ENCODE measurements at regions not wholly inside any gene's neighbourhood (a gene's known extent, or its start where the extent isn't known, plus 50 kb on each side); places are given as distances from the start of the nearest gene placed in this dataset.

GRCh38 chr5:74205767-74206578, 434.6 kb downstream of the ENC1 start:
- ChIA-PET POLR2A (interaction anchor here (0.7 kb wide), 1 partner anchor 52 kb away, joined by 4 read pairs; no protein-coding TSS in a partner anchor), CTCF (interaction anchor here (1.0 to 1.1 kb wide), 2 partner anchors 11 to 35 kb away, joined by 3 read pairs; no protein-coding TSS in a partner anchor)
- no peaks in the 10 kb centered on the region for H3K36me3 ChIP-seq (ENCODE audit: control insufficient read depth, insufficient read depth, low read length)
- H3K27me3 ChIP-seq (ENCODE audit: control insufficient read depth, insufficient read depth, low read length) = no peaks in the 10 kb centered on the region
- TF ChIP-seq, protein P1, sequence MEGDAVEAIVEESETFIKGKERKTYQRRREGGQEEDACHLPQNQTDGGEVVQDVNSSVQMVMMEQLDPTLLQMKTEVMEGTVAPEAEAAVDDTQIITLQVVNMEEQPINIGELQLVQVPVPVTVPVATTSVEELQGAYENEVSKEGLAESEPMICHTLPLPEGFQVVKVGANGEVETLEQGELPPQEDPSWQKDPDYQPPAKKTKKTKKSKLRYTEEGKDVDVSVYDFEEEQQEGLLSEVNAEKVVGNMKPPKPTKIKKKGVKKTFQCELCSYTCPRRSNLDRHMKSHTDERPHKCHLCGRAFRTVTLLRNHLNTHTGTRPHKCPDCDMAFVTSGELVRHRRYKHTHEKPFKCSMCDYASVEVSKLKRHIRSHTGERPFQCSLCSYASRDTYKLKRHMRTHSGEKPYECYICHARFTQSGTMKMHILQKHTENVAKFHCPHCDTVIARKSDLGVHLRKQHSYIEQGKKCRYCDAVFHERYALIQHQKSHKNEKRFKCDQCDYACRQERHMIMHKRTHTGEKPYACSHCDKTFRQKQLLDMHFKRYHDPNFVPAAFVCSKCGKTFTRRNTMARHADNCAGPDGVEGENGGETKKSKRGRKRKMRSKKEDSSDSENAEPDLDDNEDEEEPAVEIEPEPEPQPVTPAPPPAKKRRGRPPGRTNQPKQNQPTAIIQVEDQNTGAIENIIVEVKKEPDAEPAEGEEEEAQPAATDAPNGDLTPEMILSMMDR (IDR thresholded peaks at IDR 0.05; ENCODE audit: insufficient read depth, low read depth, low read length) = no peak
- no peak overlapping the region for H3K4me3 ChIP-seq (ENCODE audit: low read depth, low read length)
- no peak for DNase-seq (ENCODE audit: low read depth)

DNA sequence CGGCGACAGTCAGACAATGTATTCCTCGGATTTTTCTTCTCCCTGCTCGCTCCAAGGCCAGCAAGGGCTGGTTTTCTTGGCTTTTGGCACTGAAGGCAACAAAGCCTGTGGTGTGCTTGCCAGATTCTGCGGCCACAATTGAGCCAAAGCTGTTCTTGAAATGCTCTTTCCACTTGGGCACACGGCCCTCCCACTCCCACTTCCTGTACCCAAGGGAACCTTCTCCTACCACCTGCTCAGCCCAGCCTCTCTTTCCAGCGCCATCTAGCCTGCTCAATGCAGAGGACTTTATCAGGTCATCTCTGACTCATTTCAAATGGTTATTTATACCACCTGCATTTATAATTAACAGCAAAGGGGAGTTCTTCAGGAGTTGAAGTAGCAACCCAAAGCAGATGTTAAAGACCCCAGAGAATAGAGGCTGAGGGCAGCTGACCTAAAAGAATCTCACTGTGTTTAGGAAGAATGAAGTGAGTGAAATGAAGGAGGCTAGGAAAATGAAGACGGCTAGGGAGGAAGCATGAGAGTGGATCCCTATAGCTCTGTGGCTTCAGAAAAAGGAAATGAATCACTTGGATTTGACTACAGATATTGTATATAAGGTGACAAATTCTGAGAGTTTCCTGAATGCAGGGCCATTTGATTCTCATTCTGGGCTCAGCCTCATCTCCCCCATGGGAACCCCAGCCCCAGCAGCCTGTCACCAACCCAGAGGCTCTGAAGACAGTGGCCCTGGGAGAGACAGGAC, 439.0 kb downstream of the ENC1 start:
- CTCF ChIA-PET = interaction anchor here (0.6 kb wide), 1 partner anchor 22 kb away, joined by 3 read pairs; no protein-coding TSS in a partner anchor
- no peak for DNase-seq (ENCODE audit: low read depth)

DNA sequence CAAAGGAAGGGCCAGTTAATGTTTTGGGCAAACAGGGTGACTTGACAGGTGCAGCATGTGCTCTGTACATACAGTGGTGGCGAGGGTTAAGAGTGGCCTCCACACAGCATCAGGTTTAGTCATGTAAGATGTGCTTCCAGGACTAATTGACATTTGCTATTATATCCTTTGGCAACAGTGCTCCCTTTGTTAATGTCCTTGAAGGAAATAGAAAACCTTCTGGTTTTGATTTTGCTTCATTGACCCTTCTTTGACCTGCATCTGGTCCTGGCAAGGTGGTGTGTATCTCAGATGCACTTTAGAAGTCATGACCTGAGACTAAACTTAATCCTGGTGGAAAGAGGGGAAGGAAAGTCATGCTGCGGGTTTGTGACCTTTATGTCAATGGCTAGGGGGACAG, 440.0 kb downstream of the ENC1 start:
- ChIA-PET POLR2A (no interaction called here), CTCF (no interaction called here)
- no peaks in the 10 kb centered on the region for H3K36me3 ChIP-seq (ENCODE audit: control insufficient read depth, insufficient read depth, low read length)
- TF ChIP-seq, protein P1 (IDR thresholded peaks at IDR 0.05; ENCODE audit: insufficient read depth, low read depth, low read length) = no peak
- DNase-seq (ENCODE audit: low read depth) = no peak
- no peak overlapping the region for H3K4me3 ChIP-seq (ENCODE audit: low read depth, low read length)
- no peaks in the 10 kb centered on the region for H3K27me3 ChIP-seq (ENCODE audit: control insufficient read depth, insufficient read depth, low read length)

More for the DNA sequence above, 439.0 kb downstream of the ENC1 start:
- no peaks in the 10 kb centered on the region for H3K36me3 ChIP-seq (ENCODE audit: control insufficient read depth, insufficient read depth, low read length)
- POLR2A ChIA-PET = no interaction called here
- TF ChIP-seq, protein P1 (IDR thresholded peaks at IDR 0.05; ENCODE audit: insufficient read depth, low read depth, low read length) = no peak
- no peak overlapping the region for H3K4me3 ChIP-seq (ENCODE audit: low read depth, low read length)
- H3K27me3 ChIP-seq (ENCODE audit: control insufficient read depth, insufficient read depth, low read length) = no peaks in the 10 kb centered on the region

- Histone ChIP-seq H3K27me3 (ENCODE audit: control insufficient read depth, insufficient read depth, low read length) (no peaks in the 10 kb centered on the region), H3K36me3 (ENCODE audit: control insufficient read depth, insufficient read depth, low read length) (no peaks in the 10 kb centered on the region), H3K4me3 (ENCODE audit: low read depth, low read length) (no peak overlapping the region)
- no peak for DNase-seq (ENCODE audit: low read depth)
- TF ChIP-seq, protein P1 (IDR thresholded peaks at IDR 0.05; ENCODE audit: insufficient read depth, low read depth, low read length) = no peak
- ChIA-PET CTCF (interaction anchor here (0.8 kb wide), 2 partner anchors 11 to 32 kb away, joined by 3 read pairs; no protein-coding TSS in a partner anchor), POLR2A (interaction anchor here (0.6 kb wide), 1 partner anchor 244 kb away, joined by 3 read pairs; no protein-coding TSS in a partner anchor)
Measured at GRCh38 chr5:74199436-74200210, 440.9 kb downstream of the ENC1 start.

Data from BJ (cell line).